GM12878 (cell line): ENCODE measurements at regions not wholly inside any gene's neighbourhood (a gene's known extent, or its start where the extent isn't known, plus 50 kb on each side); places are given as distances from the start of the nearest gene placed in this dataset.
"Not testable (repeated sequence)": the region's sequence is repeated elsewhere in the genome, so short reads cannot be mapped to it uniquely, and the experiment has no call there.

Source experiments
- ATAC-seq: fragments of 200-7000 bp; cut with Tn5 transposase; 3 replicates; pipeline ENCODE4 v1.9.1; 2020; ENCODE audit warnings: mild to moderate bottlenecking, moderate library complexity
- BruUV-seq: library from RNA; stranded (reverse); fragments of 400-500 nt; replicated peaks from 2 replicates; lab custom pipeline; 2021; lab: Mats Ljungman, UMichigan
- CTCF ChIA-PET: fragments of 300-600 bp; sonication (Branson Sonifier 250); formaldehyde crosslinking; extraction: SDS; loops from one replicate; lab custom pipeline; 2021; ENCODE audit warnings: inconsistent platforms; lab: Yijun Ruan, JAX
- POLR2A ChIA-PET: fragments of 350-600 bp; formaldehyde crosslinking; extraction: SDS; loops from one replicate; lab custom pipeline; 2021; ENCODE audit warnings: inconsistent platforms; lab: Charles Lee
- RAD21 ChIA-PET: fragments of 300-600 bp; sonication (Branson Sonifier 250); formaldehyde crosslinking; loops from one replicate; lab custom pipeline; 2023; ENCODE audit warnings: antibody characterized with exemption; ENCODE audit not compliant: unreplicated experiment; lab: Charles Lee
- SMC1A ChIA-PET: fragments of 300-600 bp; sonication (Branson Sonifier 250); formaldehyde crosslinking; loops from one replicate; lab custom pipeline; 2023; ENCODE audit not compliant: unreplicated experiment, uncharacterized antibody; lab: Charles Lee
- DNase-seq: peaks from one replicate; pipeline ENCODE4 v3.0.0-alpha.2; 2011; ENCODE audit warnings: low read depth, low spot score
- FAIRE-seq: peaks from 3 replicates; lab custom pipeline; 2011; peaks lifted over from hg19 to GRCh38; lab: Jason Lieb, UNC
- H2AFZ ChIP-seq: 2 replicates; pipeline ENCODE4 v1.6.0; 2011; ENCODE audit warnings: low read depth, low read length, control low read depth; ENCODE audit not compliant: control insufficient read depth
- H3K27ac ChIP-seq: 2 replicates; pipeline ENCODE4 v1.5.1; 2011; ENCODE audit warnings: control low read depth; ENCODE audit not compliant: control insufficient read depth, insufficient read depth
- H3K27me3 ChIP-seq, 2 experiments: replicated peaks in 1 of 2; 2 replicates each; pipeline versions ENCODE4 v1.6.0 to v1.6.1; 2011; ENCODE audit warnings: low read length in 1 of 2; ENCODE audit not compliant: control insufficient read depth in 2 of 2, insufficient read depth in 2 of 2
- H3K36me3 ChIP-seq, 2 experiments: 2 replicates each; pipeline ENCODE4 v1.5.1; 2011; ENCODE audit warnings: low read length in 1 of 2; ENCODE audit not compliant: control insufficient read depth in 2 of 2, insufficient read depth in 2 of 2
- H3K4me1 ChIP-seq: 2 replicates; pipeline ENCODE4 v1.6.1; 2011; ENCODE audit warnings: mild to moderate bottlenecking, low read length, moderate library complexity, mixed read lengths; ENCODE audit not compliant: control insufficient read depth, insufficient read depth
- H3K4me2 ChIP-seq: 2 replicates; pipeline ENCODE4 v1.6.0; 2011; ENCODE audit warnings: control low read depth; ENCODE audit not compliant: control insufficient read depth, insufficient read depth
- H3K4me3 ChIP-seq: fragments of 200-600 bp; sonication (generic); 2 replicates; pipeline ENCODE4 v1.5.1; 2016
- H3K79me2 ChIP-seq: 2 replicates; pipeline ENCODE4 v1.6.0; 2011; ENCODE audit warnings: low read length; ENCODE audit not compliant: control insufficient read depth, insufficient read depth
- H3K9ac ChIP-seq: 2 replicates; pipeline ENCODE4 v1.8.0; 2011; ENCODE audit warnings: low read length, control low read depth, mixed read lengths; ENCODE audit not compliant: control insufficient read depth, insufficient read depth
- H3K9me3 ChIP-seq: replicated peaks from 3 replicates; pipeline ENCODE4 v1.5.1; 2011; ENCODE audit warnings: mild to moderate bottlenecking, low read length; ENCODE audit not compliant: control insufficient read depth, insufficient read depth
- H4K20me1 ChIP-seq: 2 replicates; pipeline ENCODE4 v1.6.0; 2011; ENCODE audit not compliant: control insufficient read depth, insufficient read depth
- E2F4 ChIP-seq: IDR thresholded peaks from 2 replicates; pipeline ENCODE4 v1.6.1; 2012; ENCODE audit warnings: low read depth, low read length, improper control_type of control experiment
- SMAD5 ChIP-seq: IDR thresholded peaks from 2 replicates; pipeline ENCODE4 v1.6.1; 2016; ENCODE audit warnings: antibody characterized with exemption, low read depth
- WGBS: methylation state at CpG from one replicate; pipeline ENCODE4 v1.1.6; 2016; ENCODE audit warnings: low lambda C conversion rate; ENCODE audit not compliant: insufficient replicate concordance, insufficient coverage; ENCODE audit errors: missing lambda C conversion rate; 5-methylcytosine and 5-hydroxymethylcytosine counted together
- in situ Hi-C: fragments of 300-500 bp; cut with MboI; formaldehyde crosslinking; loops from 9 replicates; pipeline ENCODE4 v1.14.3; 2018; ENCODE audit warnings: mixed read lengths
- intact Hi-C: fragments of 100-400 bp; cut with micrococcal nuclease; formaldehyde crosslinking; loops from one replicate; pipeline ENCODE4 v1.14.2; 2022; ENCODE audit not compliant: unreplicated experiment
- TF ChIP-seq, protein P1 (sequence below): fragments of 450-650 bp; IDR thresholded peaks from 2 replicates; pipeline ENCODE4 v1.6.1; 2016; ENCODE audit warnings: mild to moderate bottlenecking, moderate library complexity, borderline replicate concordance

DNA sequence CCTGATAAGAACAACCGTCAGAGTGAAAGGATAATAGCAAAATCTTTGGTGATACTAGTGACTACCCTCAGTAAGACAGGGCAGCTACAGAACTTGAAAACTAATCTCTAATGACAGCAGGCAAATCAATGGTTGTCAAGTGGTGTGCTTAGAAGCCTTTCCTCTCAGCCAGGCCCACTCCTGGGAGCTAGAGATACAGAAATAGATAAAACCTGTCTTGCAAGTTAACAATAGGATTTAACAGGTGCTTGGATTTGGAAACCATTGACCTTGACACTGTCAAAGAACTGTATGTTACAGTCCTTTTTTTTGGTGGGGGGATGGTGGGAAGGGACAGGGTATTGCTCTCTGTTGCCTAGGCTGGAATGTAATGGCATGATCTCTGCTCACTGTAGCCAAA is 118.6 kb downstream of the BASP1 start (continued):
- TF ChIP-seq SMAD5 (no peak), E2F4 (no peak)
- TF ChIP-seq, protein P1, sequence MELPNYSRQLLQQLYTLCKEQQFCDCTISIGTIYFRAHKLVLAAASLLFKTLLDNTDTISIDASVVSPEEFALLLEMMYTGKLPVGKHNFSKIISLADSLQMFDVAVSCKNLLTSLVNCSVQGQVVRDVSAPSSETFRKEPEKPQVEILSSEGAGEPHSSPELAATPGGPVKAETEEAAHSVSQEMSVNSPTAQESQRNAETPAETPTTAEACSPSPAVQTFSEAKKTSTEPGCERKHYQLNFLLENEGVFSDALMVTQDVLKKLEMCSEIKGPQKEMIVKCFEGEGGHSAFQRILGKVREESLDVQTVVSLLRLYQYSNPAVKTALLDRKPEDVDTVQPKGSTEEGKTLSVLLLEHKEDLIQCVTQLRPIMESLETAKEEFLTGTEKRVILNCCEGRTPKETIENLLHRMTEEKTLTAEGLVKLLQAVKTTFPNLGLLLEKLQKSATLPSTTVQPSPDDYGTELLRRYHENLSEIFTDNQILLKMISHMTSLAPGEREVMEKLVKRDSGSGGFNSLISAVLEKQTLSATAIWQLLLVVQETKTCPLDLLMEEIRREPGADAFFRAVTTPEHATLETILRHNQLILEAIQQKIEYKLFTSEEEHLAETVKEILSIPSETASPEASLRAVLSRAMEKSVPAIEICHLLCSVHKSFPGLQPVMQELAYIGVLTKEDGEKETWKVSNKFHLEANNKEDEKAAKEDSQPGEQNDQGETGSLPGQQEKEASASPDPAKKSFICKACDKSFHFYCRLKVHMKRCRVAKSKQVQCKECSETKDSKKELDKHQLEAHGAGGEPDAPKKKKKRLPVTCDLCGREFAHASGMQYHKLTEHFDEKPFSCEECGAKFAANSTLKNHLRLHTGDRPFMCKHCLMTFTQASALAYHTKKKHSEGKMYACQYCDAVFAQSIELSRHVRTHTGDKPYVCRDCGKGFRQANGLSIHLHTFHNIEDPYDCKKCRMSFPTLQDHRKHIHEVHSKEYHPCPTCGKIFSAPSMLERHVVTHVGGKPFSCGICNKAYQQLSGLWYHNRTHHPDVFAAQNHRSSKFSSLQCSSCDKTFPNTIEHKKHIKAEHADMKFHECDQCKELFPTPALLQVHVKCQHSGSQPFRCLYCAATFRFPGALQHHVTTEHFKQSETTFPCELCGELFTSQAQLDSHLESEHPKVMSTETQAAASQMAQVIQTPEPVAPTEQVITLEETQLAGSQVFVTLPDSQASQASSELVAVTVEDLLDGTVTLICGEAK: no peak
- TF ChIP-seq, all 136 proteins: peak for 0

GRCh38 chr5:17336723-17337122 is 119.3 kb downstream of the BASP1 start:
- H3K4me3 ChIP-seq, intact Hi-C loops, DNase-seq, BruUV-seq, in situ Hi-C loops, SMC1A ChIA-PET, H3K36me3 ChIP-seq, H3K79me2 ChIP-seq, H4K20me1 ChIP-seq, H3K4me1 ChIP-seq, RAD21 ChIA-PET, H3K9me3 ChIP-seq, H3K9ac ChIP-seq, H3K4me2 ChIP-seq, FAIRE-seq, POLR2A ChIA-PET, H3K27me3 ChIP-seq, H3K27ac ChIP-seq, H2AFZ ChIP-seq, ATAC-seq, CTCF ChIA-PET: not testable (repeated sequence)
- WGBS: 2% methylated on average over 3 of the region's 3 CpGs
